GM06990 (cell line): ENCODE measurements at regions not wholly inside any gene's neighbourhood (a gene's known extent, or its start where the extent isn't known, plus 50 kb on each side); places are given as distances from the start of the nearest gene placed in this dataset.

Experiments
- DNase-seq: peaks from one replicate; pipeline ENCODE4 v3.0.0-alpha.2; 2011; ENCODE audit not compliant: insufficient read length; ENCODE audit errors: extremely low read depth
- H3K27me3 ChIP-seq: replicated peaks from 2 replicates; pipeline ENCODE4 v1.6.0; 2011; ENCODE audit warnings: low read length; ENCODE audit not compliant: control insufficient read depth, insufficient read depth
- H3K36me3 ChIP-seq: 2 replicates; pipeline ENCODE4 v1.5.1; 2011; ENCODE audit warnings: low read length; ENCODE audit not compliant: control insufficient read depth, insufficient read depth
- H3K4me3 ChIP-seq: replicated peaks from 2 replicates; pipeline ENCODE4 v1.5.1; 2011; ENCODE audit warnings: low read depth, mild to moderate bottlenecking, control low read depth, low read length
- CTCF ChIP-seq: IDR thresholded peaks from 2 replicates; pipeline ENCODE4 v1.5.1; 2011; ENCODE audit warnings: low read length, control low read depth, mild to moderate bottlenecking, inconsistent platforms; ENCODE audit not compliant: insufficient read depth, poor library complexity, severe bottlenecking

GRCh38 chr2:163505281-163505680 is 230.5 kb downstream of the FIGN start:
- H3K4me3 ChIP-seq, result no peak overlapping the region
- H3K27me3 ChIP-seq, result no peaks in the 10 kb centered on the region
- no peak for TF ChIP-seq CTCF

GRCh38 chr2:163493359-163494298 is 242.2 kb downstream of the FIGN start:
- no peak for DNase-seq
- H3K36me3 ChIP-seq, result no peaks in the 10 kb centered on the region
- H3K27me3 ChIP-seq, result no peaks in the 10 kb centered on the region
- H3K4me3 ChIP-seq, result no peak overlapping the region
- no peak for TF ChIP-seq CTCF

More at GRCh38 chr2:163505281-163505680, 230.5 kb downstream of the FIGN start:
- no peak for DNase-seq
- no peaks in the 10 kb centered on the region for H3K36me3 ChIP-seq

GRCh38 chr2:163491850-163492249 is 244.0 kb downstream of the FIGN start:
- Histone ChIP-seq H3K4me3 (no peak overlapping the region), H3K27me3 (no peaks in the 10 kb centered on the region), H3K36me3 (no peaks in the 10 kb centered on the region)
- no peak for DNase-seq
- no peak for TF ChIP-seq CTCF

GRCh38 chr2:163490281-163490680 is 245.5 kb downstream of the FIGN start:
- no peak overlapping the region for H3K4me3 ChIP-seq
- no peaks in the 10 kb centered on the region for H3K36me3 ChIP-seq
- TF ChIP-seq CTCF, result no peak
- H3K27me3 ChIP-seq, result no peaks in the 10 kb centered on the region
- no peak for DNase-seq

- no peaks in the 10 kb centered on the region for H3K36me3 ChIP-seq
- no peak overlapping the region for H3K4me3 ChIP-seq
- H3K27me3 ChIP-seq, result no peaks in the 10 kb centered on the region
- no peak for TF ChIP-seq CTCF
- DNase-seq, result no peak
These were observed 254.3 kb downstream of the FIGN start for GRCh38 chr2:163481515-163481914.
